ENCODE measurements at regions not wholly inside any gene's neighbourhood (a gene's known extent, or its start where the extent isn't known, plus 50 kb on each side); places are given as distances from the start of the nearest gene placed in this dataset.

DNA sequence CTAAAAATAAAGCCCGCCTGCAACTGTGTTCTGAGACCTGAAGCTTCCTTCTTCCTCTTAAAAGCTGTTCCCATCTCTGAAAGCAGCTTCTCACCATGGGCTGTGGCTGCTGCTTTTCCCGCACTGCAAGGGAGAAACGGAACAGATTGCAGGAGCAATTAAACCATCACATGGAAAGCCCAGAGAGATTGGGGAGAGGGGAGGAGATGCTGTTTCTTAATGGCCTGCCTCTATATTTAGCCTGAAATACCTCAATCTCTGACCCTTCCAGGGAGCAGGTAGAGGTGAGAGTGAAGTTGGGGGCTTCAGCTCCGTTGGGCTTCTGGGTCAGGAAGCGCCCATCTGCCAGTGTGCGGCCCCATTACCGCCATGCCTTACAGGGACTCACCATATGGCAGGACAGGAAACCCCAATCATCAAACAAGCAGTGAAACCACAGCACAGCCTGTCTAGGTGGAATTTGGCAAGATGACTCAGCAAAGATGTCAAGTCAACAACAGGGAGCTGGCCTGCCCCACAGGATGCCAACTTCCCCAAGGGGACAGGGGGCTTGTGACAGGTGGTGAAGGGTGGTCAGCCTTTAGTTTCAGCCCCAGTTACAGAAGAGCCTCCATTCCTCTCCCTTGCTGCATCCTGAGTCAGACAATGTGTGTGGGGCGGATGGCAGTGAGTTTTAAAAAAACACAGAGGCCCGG, 286.6 kb upstream of the CCL2 start:
- Histone ChIP-seq H3K36me3 (replicated peaks in 1 of 2; ENCODE audit: control insufficient read depth in 1 of 2, insufficient read depth in 2 of 2, low read length in 2 of 2) (no peaks in the 10 kb centered on the region), H3K4me2 (replicated peaks; ENCODE audit: extremely low read depth, low read length, poor library complexity, severe bottlenecking) (peak overlapping the region; percentile 17), H3K9ac (ENCODE audit: insufficient read depth, low read length, poor library complexity, severe bottlenecking) (no peak overlapping the region), H3K79me2 (ENCODE audit: insufficient read depth, low read length) (no peaks in the 10 kb centered on the region), H2AFZ (ENCODE audit: insufficient read depth, low read depth, low read length, poor library complexity, severe bottlenecking) (peak overlapping the region; percentile 56), H3K27me3 (ENCODE audit: control insufficient read depth in 2 of 2, insufficient read depth in 2 of 2, low read length in 2 of 2) (no peaks in the 10 kb centered on the region), H3K4me3 (replicated peaks in 1 of 3; ENCODE audit: low read depth in 2 of 3, low read length in 3 of 3) (no peak overlapping the region), H4K20me1 (ENCODE audit: insufficient read depth, low read length) (no peaks in the 10 kb centered on the region), H3K4me1 (ENCODE audit: control insufficient read depth in 1 of 2, insufficient read depth in 2 of 2, low read length in 2 of 2) (peaks cover 36 to 47% of the 10 kb centered on the region in 2 donors), H3K9me3 (replicated peaks in 1 of 2; ENCODE audit: control insufficient read depth in 1 of 2, insufficient read depth in 1 of 2, low read length in 2 of 2) (no peaks in the 10 kb centered on the region), H3K27ac (ENCODE audit: low read depth in 1 of 2, low read length in 2 of 2) (no peak overlapping the region)
- Mint-ChIP-seq H3K4me3 (peak overlapping the region in 1 of 2 donors; percentile 76), H3K27me3 (ENCODE audit: low read depth in 3 of 3) (peaks cover 0 to 14% (median 10%) of the 10 kb centered on the region in 3 donors), H3K27ac (peak overlapping the region in 2 of 7 donors; percentile 18 to 75), H3K9me3 (no peaks in the 10 kb centered on the region), H3K36me3 (no peaks in the 10 kb centered on the region), H3K4me1 (peaks cover 61% of the 10 kb centered on the region)
- TF ChIP-seq, protein P1, sequence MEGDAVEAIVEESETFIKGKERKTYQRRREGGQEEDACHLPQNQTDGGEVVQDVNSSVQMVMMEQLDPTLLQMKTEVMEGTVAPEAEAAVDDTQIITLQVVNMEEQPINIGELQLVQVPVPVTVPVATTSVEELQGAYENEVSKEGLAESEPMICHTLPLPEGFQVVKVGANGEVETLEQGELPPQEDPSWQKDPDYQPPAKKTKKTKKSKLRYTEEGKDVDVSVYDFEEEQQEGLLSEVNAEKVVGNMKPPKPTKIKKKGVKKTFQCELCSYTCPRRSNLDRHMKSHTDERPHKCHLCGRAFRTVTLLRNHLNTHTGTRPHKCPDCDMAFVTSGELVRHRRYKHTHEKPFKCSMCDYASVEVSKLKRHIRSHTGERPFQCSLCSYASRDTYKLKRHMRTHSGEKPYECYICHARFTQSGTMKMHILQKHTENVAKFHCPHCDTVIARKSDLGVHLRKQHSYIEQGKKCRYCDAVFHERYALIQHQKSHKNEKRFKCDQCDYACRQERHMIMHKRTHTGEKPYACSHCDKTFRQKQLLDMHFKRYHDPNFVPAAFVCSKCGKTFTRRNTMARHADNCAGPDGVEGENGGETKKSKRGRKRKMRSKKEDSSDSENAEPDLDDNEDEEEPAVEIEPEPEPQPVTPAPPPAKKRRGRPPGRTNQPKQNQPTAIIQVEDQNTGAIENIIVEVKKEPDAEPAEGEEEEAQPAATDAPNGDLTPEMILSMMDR (IDR thresholded peaks at IDR 0.05), result no peak
- DNase-seq, result peak in 2 of 3 donors; percentile 3 to 42
- intact Hi-C loops (cut with micrococcal nuclease), result no loop called here
- 0% methylated on average over 3 of the region's 9 CpGs for WGBS (ENCODE audit: insufficient coverage)

DNA sequence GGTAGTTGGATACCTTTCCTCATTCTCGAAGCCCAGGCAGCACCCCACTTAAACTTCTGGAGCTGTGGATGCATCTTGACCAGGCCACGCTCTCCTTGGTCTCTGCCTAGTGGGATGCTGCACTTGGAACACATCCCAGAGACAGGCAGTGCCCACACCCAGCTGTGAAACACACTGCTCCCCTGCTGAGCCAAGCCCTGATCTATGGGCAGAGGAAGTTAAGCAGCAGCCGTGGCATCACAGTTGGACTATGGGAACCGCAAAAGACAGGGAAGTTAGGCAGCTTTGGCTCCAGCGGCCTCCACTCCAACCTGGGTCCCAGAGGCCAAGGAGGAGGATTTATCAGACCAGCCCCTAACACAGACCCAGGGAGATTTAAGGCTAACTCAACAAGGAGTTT, 284.8 kb upstream of the CCL2 start:
- Histone ChIP-seq H3K4me2 (replicated peaks; ENCODE audit: extremely low read depth, low read length, poor library complexity, severe bottlenecking) (no peak overlapping the region), H4K20me1 (ENCODE audit: insufficient read depth, low read length) (no peaks in the 10 kb centered on the region), H3K4me3 (replicated peaks in 1 of 3; ENCODE audit: low read depth in 2 of 3, low read length in 3 of 3) (no peak overlapping the region), H3K9me3 (replicated peaks in 1 of 2; ENCODE audit: control insufficient read depth in 1 of 2, insufficient read depth in 1 of 2, low read length in 2 of 2) (no peaks in the 10 kb centered on the region), H3K9ac (ENCODE audit: insufficient read depth, low read length, poor library complexity, severe bottlenecking) (no peak overlapping the region), H3K79me2 (ENCODE audit: insufficient read depth, low read length) (no peaks in the 10 kb centered on the region), H2AFZ (ENCODE audit: insufficient read depth, low read depth, low read length, poor library complexity, severe bottlenecking) (no peak overlapping the region), H3K27ac (ENCODE audit: low read depth in 1 of 2, low read length in 2 of 2) (no peak overlapping the region), H3K36me3 (replicated peaks in 1 of 2; ENCODE audit: control insufficient read depth in 1 of 2, insufficient read depth in 2 of 2, low read length in 2 of 2) (no peaks in the 10 kb centered on the region), H3K27me3 (ENCODE audit: control insufficient read depth in 2 of 2, insufficient read depth in 2 of 2, low read length in 2 of 2) (no peaks in the 10 kb centered on the region), H3K4me1 (ENCODE audit: control insufficient read depth in 1 of 2, insufficient read depth in 2 of 2, low read length in 2 of 2) (peaks cover 18 to 29% of the 10 kb centered on the region in 2 donors)
- Mint-ChIP-seq H3K4me3 (no peak overlapping the region), H3K36me3 (no peaks in the 10 kb centered on the region), H3K9me3 (no peaks in the 10 kb centered on the region), H3K4me1 (peaks cover 44% of the 10 kb centered on the region), H3K27ac (no peak overlapping the region), H3K27me3 (ENCODE audit: low read depth in 3 of 3) (peaks cover 3 to 14% (median 14%) of the 10 kb centered on the region in 3 donors)
- DNase-seq, result peak in 2 of 3 donors; percentile 2 to 21
- TF ChIP-seq, protein P1 (IDR thresholded peaks at IDR 0.05), result no peak
- intact Hi-C loops (cut with micrococcal nuclease), result no loop called here
- 6% methylated on average over 3 of the region's 5 CpGs for WGBS (ENCODE audit: insufficient coverage)

All from CD14-positive monocyte (primary cell).